ENCODE measurements at regions not wholly inside any gene's neighbourhood (a gene's known extent, or its start where the extent isn't known, plus 50 kb on each side); places are given as distances from the start of the nearest gene placed in this dataset.

GRCh38 chr5:168226012-168226411 is 65.4 kb upstream of the WWC1 start:
- DNase-seq (ENCODE audit: low read depth in 4 of 4, low spot score in 2 of 4) = no peak

- DNase-seq (ENCODE audit: low read depth in 4 of 4, low spot score in 2 of 4) = no peak
These were observed 64.4 kb upstream of the WWC1 start for GRCh38 chr5:168227001-168227400.

GRCh38 chr5:168227973-168228615 is 63.4 kb upstream of the WWC1 start:
- DNase-seq (ENCODE audit: low read depth in 4 of 4, low spot score in 2 of 4) = no peak

- DNase-seq (ENCODE audit: low read depth in 4 of 4, low spot score in 2 of 4) = no peak
These were observed 62.8 kb upstream of the WWC1 start for GRCh38 chr5:168228668-168229067.

- DNase-seq (ENCODE audit: low read depth in 4 of 4, low spot score in 2 of 4) = no peak
These were observed 57.3 kb upstream of the WWC1 start for GRCh38 chr5:168234133-168234532.

GRCh38 chr5:168238463-168238862 is 53.0 kb upstream of the WWC1 start:
- no peak for DNase-seq (ENCODE audit: low read depth in 4 of 4, low spot score in 2 of 4)

GRCh38 chr5:168239325-168239724 is 52.1 kb upstream of the WWC1 start:
- no peak for DNase-seq (ENCODE audit: low read depth in 4 of 4, low spot score in 2 of 4)

All from left renal cortex interstitium (tissue), 4 donors.